SK-N-SH treated with all-trans-retinoic acid at 6 μM for 48 hours (cell line): ENCODE measurements at regions not wholly inside any gene's neighbourhood (a gene's known extent, or its start where the extent isn't known, plus 50 kb on each side); places are given as distances from the start of the nearest gene placed in this dataset.

Source experiments
- ATAC-seq: fragments of 200-7000 bp; cut with Tn5 transposase; 3 replicates; pipeline ENCODE4 v1.9.1; 2020; ENCODE audit warnings: mild to moderate bottlenecking, moderate library complexity
- ARNTL ChIP-seq: fragments of 450-650 bp; formaldehyde crosslinking; IDR thresholded peaks from 2 replicates; pipeline ENCODE4 v1.5.0; 2020; ENCODE audit warnings: low read depth, mild to moderate bottlenecking, moderate library complexity, borderline replicate concordance
- BACH2 ChIP-seq: fragments of 250-450 bp; sonication (Bioruptor Pico); IDR thresholded peaks from 2 replicates; pipeline ENCODE4 v1.9.0; 2021; ENCODE audit warnings: mild to moderate bottlenecking, borderline replicate concordance
- CSDC2 ChIP-seq: fragments of 250-450 bp; sonication (Bioruptor Pico); IDR thresholded peaks from 2 replicates; pipeline ENCODE4 v1.5.0; 2020; ENCODE audit warnings: mild to moderate bottlenecking, moderate library complexity
- ESRRG ChIP-seq: fragments of 250-450 bp; sonication (Bioruptor Pico); IDR thresholded peaks from 2 replicates; pipeline ENCODE4 v1.6.1; 2021; ENCODE audit warnings: mild to moderate bottlenecking
- GLIS3 ChIP-seq: fragments of 250-450 bp; sonication (Bioruptor Pico); IDR thresholded peaks from 2 replicates; pipeline ENCODE4 v1.5.0; 2020; ENCODE audit warnings: mild to moderate bottlenecking, moderate library complexity
- ISL1 ChIP-seq: fragments of 250-450 bp; sonication (Bioruptor Pico); IDR thresholded peaks from 2 replicates; pipeline ENCODE4 v2.1.2; 2022; ENCODE audit warnings: mild to moderate bottlenecking, moderate library complexity
- PATZ1 ChIP-seq: fragments of 250-450 bp; sonication (Bioruptor Pico); IDR thresholded peaks from 2 replicates; pipeline ENCODE4 v1.8.0; 2020; ENCODE audit warnings: mild to moderate bottlenecking, moderate library complexity, borderline replicate concordance
- PPARA ChIP-seq: fragments of 250-450 bp; sonication (Bioruptor Pico); IDR thresholded peaks from 2 replicates; pipeline ENCODE4 v1.5.0; 2020; ENCODE audit warnings: mild to moderate bottlenecking, borderline replicate concordance
- RARB ChIP-seq: fragments of 250-450 bp; sonication (Bioruptor Pico); IDR thresholded peaks from 2 replicates; pipeline ENCODE4 v1.8.0; 2021; ENCODE audit warnings: mild to moderate bottlenecking, moderate library complexity
- SNAI2 ChIP-seq: fragments of 250-450 bp; sonication (Bioruptor Pico); IDR thresholded peaks from 2 replicates; pipeline ENCODE4 v1.5.0; 2020; ENCODE audit warnings: mild to moderate bottlenecking, moderate library complexity
- TOX ChIP-seq: fragments of 250-450 bp; sonication (Bioruptor Pico); IDR thresholded peaks from 2 replicates; pipeline ENCODE4 v1.8.0; 2021; ENCODE audit warnings: mild to moderate bottlenecking, moderate library complexity, borderline replicate concordance
- TSHZ2 ChIP-seq: fragments of 250-450 bp; sonication (Bioruptor Pico); IDR thresholded peaks from 2 replicates; pipeline ENCODE4 v1.5.0; 2020; ENCODE audit warnings: mild to moderate bottlenecking, moderate library complexity
- ZC3H10 ChIP-seq: fragments of 250-450 bp; sonication (Bioruptor Pico); IDR thresholded peaks from 2 replicates; pipeline ENCODE4 v1.5.1; 2021; ENCODE audit warnings: mild to moderate bottlenecking, moderate library complexity
- ZFP3 ChIP-seq: fragments of 250-450 bp; sonication (Bioruptor Pico); IDR thresholded peaks from 2 replicates; pipeline ENCODE4 v1.5.0; 2020; ENCODE audit warnings: mild to moderate bottlenecking, moderate library complexity
- ZFP30 ChIP-seq: fragments of 450-650 bp; formaldehyde crosslinking; IDR thresholded peaks from 2 replicates; pipeline ENCODE4 v1.5.0; 2022; ENCODE audit warnings: mild to moderate bottlenecking, moderate library complexity
- ZNF565 ChIP-seq: fragments of 450-650 bp; formaldehyde crosslinking; conservative IDR thresholded peaks from 2 replicates; pipeline ENCODE4 v1.5.0; 2020; ENCODE audit warnings: low read depth, mild to moderate bottlenecking, moderate library complexity
- ZNF70 ChIP-seq: fragments of 450-650 bp; formaldehyde crosslinking; IDR thresholded peaks from 2 replicates; pipeline ENCODE4 v1.5.0; 2020; ENCODE audit warnings: mild to moderate bottlenecking, moderate library complexity
- ZNF8 ChIP-seq: fragments of 450-650 bp; formaldehyde crosslinking; IDR thresholded peaks from 2 replicates; pipeline ENCODE4 v1.5.0; 2020; ENCODE audit warnings: mild to moderate bottlenecking, moderate library complexity
- TF ChIP-seq, protein P1 (sequence below): fragments of 250-450 bp; sonication (Bioruptor Pico); IDR thresholded peaks from 2 replicates; pipeline ENCODE4 v1.5.1; 2021; ENCODE audit warnings: mild to moderate bottlenecking, moderate library complexity
- TF ChIP-seq, protein P2 (sequence below): fragments of 250-450 bp; sonication (Bioruptor Pico); IDR thresholded peaks from 2 replicates; pipeline ENCODE4 v1.5.1; 2020; ENCODE audit warnings: low read depth, mild to moderate bottlenecking, moderate library complexity
- TF ChIP-seq, protein P3 (sequence below): fragments of 250-450 bp; sonication (Bioruptor Pico); IDR thresholded peaks from 2 replicates; pipeline ENCODE4 v1.8.0; 2021; ENCODE audit warnings: low read depth, mild to moderate bottlenecking, moderate library complexity, borderline replicate concordance

GRCh38 chr3:110393941-110394340 is 677.7 kb upstream of the NECTIN3 start:
- TF ChIP-seq BACH2 (no peak), PPARA (CRISPR knock-in tag) (no peak), SNAI2 (CRISPR knock-in tag) (no peak), ZC3H10 (CRISPR knock-in tag) (no peak), ARNTL (no peak), ZFP30 (CRISPR knock-in tag) (no peak), ESRRG (CRISPR knock-in tag) (no peak), ZFP3 (CRISPR knock-in tag) (no peak), GLIS3 (CRISPR knock-in tag) (no peak), PATZ1 (CRISPR knock-in tag) (no peak), RARB (CRISPR knock-in tag) (no peak), ZNF70 (CRISPR knock-in tag) (no peak), ISL1 (no peak), TSHZ2 (CRISPR knock-in tag) (no peak), ZNF565 (no peak)
- TF ChIP-seq, protein P1, sequence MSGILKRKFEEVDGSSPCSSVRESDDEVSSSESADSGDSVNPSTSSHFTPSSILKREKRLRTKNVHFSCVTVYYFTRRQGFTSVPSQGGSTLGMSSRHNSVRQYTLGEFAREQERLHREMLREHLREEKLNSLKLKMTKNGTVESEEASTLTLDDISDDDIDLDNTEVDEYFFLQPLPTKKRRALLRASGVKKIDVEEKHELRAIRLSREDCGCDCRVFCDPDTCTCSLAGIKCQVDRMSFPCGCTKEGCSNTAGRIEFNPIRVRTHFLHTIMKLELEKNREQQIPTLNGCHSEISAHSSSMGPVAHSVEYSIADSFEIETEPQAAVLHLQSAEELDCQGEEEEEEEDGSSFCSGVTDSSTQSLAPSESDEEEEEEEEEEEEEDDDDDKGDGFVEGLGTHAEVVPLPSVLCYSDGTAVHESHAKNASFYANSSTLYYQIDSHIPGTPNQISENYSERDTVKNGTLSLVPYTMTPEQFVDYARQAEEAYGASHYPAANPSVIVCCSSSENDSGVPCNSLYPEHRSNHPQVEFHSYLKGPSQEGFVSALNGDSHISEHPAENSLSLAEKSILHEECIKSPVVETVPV (CRISPR knock-in tag), result no peak
- TF ChIP-seq, protein P2, sequence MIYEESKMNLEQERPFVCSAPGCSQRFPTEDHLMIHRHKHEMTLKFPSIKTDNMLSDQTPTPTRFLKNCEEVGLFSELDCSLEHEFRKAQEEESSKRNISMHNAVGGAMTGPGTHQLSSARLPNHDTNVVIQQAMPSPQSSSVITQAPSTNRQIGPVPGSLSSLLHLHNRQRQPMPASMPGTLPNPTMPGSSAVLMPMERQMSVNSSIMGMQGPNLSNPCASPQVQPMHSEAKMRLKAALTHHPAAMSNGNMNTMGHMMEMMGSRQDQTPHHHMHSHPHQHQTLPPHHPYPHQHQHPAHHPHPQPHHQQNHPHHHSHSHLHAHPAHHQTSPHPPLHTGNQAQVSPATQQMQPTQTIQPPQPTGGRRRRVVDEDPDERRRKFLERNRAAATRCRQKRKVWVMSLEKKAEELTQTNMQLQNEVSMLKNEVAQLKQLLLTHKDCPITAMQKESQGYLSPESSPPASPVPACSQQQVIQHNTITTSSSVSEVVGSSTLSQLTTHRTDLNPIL (CRISPR knock-in tag), result no peak
- TF ChIP-seq, protein P3, sequence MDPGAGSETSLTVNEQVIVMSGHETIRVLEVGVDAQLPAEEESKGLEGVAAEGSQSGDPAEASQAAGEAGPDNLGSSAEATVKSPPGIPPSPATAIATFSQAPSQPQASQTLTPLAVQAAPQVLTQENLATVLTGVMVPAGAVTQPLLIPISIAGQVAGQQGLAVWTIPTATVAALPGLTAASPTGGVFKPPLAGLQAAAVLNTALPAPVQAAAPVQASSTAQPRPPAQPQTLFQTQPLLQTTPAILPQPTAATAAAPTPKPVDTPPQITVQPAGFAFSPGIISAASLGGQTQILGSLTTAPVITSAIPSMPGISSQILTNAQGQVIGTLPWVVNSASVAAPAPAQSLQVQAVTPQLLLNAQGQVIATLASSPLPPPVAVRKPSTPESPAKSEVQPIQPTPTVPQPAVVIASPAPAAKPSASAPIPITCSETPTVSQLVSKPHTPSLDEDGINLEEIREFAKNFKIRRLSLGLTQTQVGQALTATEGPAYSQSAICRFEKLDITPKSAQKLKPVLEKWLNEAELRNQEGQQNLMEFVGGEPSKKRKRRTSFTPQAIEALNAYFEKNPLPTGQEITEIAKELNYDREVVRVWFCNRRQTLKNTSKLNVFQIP (CRISPR knock-in tag), result no peak
- ATAC-seq, result no peak

DNA sequence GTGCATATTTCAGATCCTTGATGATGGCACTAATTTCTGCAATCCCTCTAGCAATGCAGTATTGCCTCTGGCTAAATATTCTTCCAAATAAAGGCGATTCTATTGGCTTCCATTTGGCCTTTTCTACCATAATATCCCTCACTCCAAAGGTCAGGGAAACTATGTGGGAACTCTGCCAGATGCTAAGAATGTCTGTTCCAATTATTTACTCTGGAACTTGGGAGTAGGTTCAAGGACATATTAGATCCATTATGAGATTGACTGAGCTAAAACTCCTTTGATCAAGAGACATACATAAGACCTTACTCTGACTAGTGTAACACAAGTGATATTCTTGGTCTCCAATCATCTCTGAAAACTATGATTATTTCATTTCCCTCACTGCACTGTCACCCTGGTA is 674.5 kb upstream of the NECTIN3 start:
- TF ChIP-seq PATZ1 (CRISPR knock-in tag) (no peak), ARNTL (no peak), TOX (no peak), CSDC2 (CRISPR knock-in tag) (no peak), RARB (CRISPR knock-in tag) (no peak), ZFP3 (CRISPR knock-in tag) (no peak), PPARA (CRISPR knock-in tag) (no peak), GLIS3 (CRISPR knock-in tag) (no peak), TSHZ2 (CRISPR knock-in tag) (no peak), ZNF8 (CRISPR knock-in tag) (no peak), ISL1 (no peak)
- TF ChIP-seq, protein P1 (CRISPR knock-in tag), result no peak
- no peak for ATAC-seq
